Upper lobe of right lung (tissue), 1 donor: ENCODE measurements at regions not wholly inside any gene's neighbourhood (a gene's known extent, or its start where the extent isn't known, plus 50 kb on each side); places are given as distances from the start of the nearest gene placed in this dataset.

ENCODE experiments used
- ATAC-seq: fragments of 200-7000 bp; cut with Tn5 transposase; one replicate; pipeline ENCODE4 v1.9.1; 2020; ENCODE audit warnings: mild to moderate bottlenecking, moderate library complexity
- DNase-seq: peaks from one replicate; pipeline ENCODE4 v3.0.0-alpha.2; 2020
- H3K27ac ChIP-seq: fragments of 200-600 bp; one replicate; pipeline ENCODE4 v1.8.0; 2022
- H3K27me3 ChIP-seq: fragments of 200-600 bp; one replicate; pipeline ENCODE4 v1.8.0; 2022; ENCODE audit warnings: mild to moderate bottlenecking
- H3K36me3 ChIP-seq: fragments of 200-600 bp; one replicate; pipeline ENCODE4 v1.8.0; 2022
- H3K4me1 ChIP-seq: fragments of 200-600 bp; one replicate; pipeline ENCODE4 v1.8.0; 2022
- H3K4me3 ChIP-seq: fragments of 200-600 bp; one replicate; pipeline ENCODE4 v1.8.0; 2022; ENCODE audit warnings: mild to moderate bottlenecking
- H3K9me3 ChIP-seq: fragments of 200-600 bp; one replicate; pipeline ENCODE4 v1.8.0; 2022
- CTCF ChIP-seq: fragments of 200-600 bp; IDR thresholded peaks from one replicate; pipeline ENCODE4 v1.8.0; 2022; ENCODE audit warnings: antibody characterized with exemption
- intact Hi-C: fragments of 100-400 bp; cut with DNase I; formaldehyde crosslinking; loops from one replicate; pipeline ENCODE4 v1.11.0; 2022
- donor health status: DM: no; HTN: yes; CAD: no; lungs with severe emphysema.

- ATAC-seq (no peak), DNase-seq (no peak)
- no peak overlapping the region for H3K4me3 ChIP-seq
- H3K36me3 ChIP-seq, result no peaks in the 10 kb centered on the region
- no peaks in the 10 kb centered on the region for H3K27me3 ChIP-seq
- H3K27ac ChIP-seq, result no peak overlapping the region
- no peaks in the 10 kb centered on the region for H3K9me3 ChIP-seq
- H3K4me1 ChIP-seq, result no peaks in the 10 kb centered on the region
- TF ChIP-seq CTCF, result no peak
- intact Hi-C loops, result no loop called here
Measured at GRCh38 chr2:22950431-22950830, 434.5 kb upstream of the KLHL29 start.

- H3K9me3 ChIP-seq, result no peaks in the 10 kb centered on the region
- no peak overlapping the region for H3K4me3 ChIP-seq
- intact Hi-C loops, result no loop called here
- ATAC-seq, result no peak
- no peak for DNase-seq
- no peaks in the 10 kb centered on the region for H3K36me3 ChIP-seq
- TF ChIP-seq CTCF, result no peak
- H3K4me1 ChIP-seq, result no peaks in the 10 kb centered on the region
- no peaks in the 10 kb centered on the region for H3K27me3 ChIP-seq
- no peak overlapping the region for H3K27ac ChIP-seq
Measured at GRCh38 chr2:22952656-22953225, 432.2 kb upstream of the KLHL29 start.

- Histone ChIP-seq H3K27ac (no peak overlapping the region), H3K27me3 (no peaks in the 10 kb centered on the region), H3K36me3 (no peaks in the 10 kb centered on the region), H3K4me3 (no peak overlapping the region), H3K9me3 (no peaks in the 10 kb centered on the region), H3K4me1 (no peaks in the 10 kb centered on the region)
- DNase-seq, result no peak
- intact Hi-C loops, result no loop called here
- ATAC-seq, result no peak
- no peak for TF ChIP-seq CTCF
Measured at GRCh38 chr2:22957446-22957845, 427.5 kb upstream of the KLHL29 start.

GRCh38 chr2:22958308-22958707 lies 426.7 kb upstream of the KLHL29 start:
- Histone ChIP-seq H3K27me3 (no peaks in the 10 kb centered on the region), H3K36me3 (no peaks in the 10 kb centered on the region), H3K4me1 (no peaks in the 10 kb centered on the region), H3K9me3 (no peaks in the 10 kb centered on the region), H3K27ac (no peak overlapping the region), H3K4me3 (no peak overlapping the region)
- no peak for TF ChIP-seq CTCF
- DNase-seq, result no peak
- intact Hi-C loops, result no loop called here
- no peak for ATAC-seq

GRCh38 chr2:22967756-22968155 lies 417.2 kb upstream of the KLHL29 start:
- H3K36me3 ChIP-seq, result no peaks in the 10 kb centered on the region
- no peaks in the 10 kb centered on the region for H3K27me3 ChIP-seq
- DNase-seq (no peak), ATAC-seq (no peak)
- intact Hi-C loops, result no loop called here
- no peak for TF ChIP-seq CTCF
- H3K27ac ChIP-seq, result no peak overlapping the region
- no peak overlapping the region for H3K4me3 ChIP-seq
- no peaks in the 10 kb centered on the region for H3K9me3 ChIP-seq
- H3K4me1 ChIP-seq, result no peaks in the 10 kb centered on the region
